ENCODE measurements at regions not wholly inside any gene's neighbourhood (a gene's known extent, or its start where the extent isn't known, plus 50 kb on each side); places are given as distances from the start of the nearest gene placed in this dataset.

DNA sequence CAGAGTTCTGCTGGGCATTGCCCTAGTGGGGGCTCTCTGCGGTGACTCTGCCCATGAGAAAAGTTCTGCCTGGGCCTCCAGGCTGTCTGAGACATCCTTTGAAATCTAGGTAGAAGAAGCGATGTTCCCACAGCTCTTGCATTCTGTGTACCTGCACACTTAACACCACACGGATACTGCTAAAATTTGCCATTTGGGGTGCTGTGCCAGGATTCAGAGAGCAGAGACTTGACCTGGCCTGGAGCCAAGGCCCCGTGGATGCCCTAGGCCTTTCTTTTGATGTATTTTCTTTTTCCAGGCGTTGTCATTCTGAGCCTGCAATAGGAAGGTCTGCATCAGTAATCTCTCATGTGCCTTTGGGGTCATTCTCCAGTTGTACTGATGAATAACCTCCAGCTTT, 89.3 kb upstream of the IL12B start:
- Histone ChIP-seq H3K9ac (ENCODE audit: low read length in 5 of 5) (no peak overlapping the region), H3K4me3 (ENCODE audit: low read depth in 1 of 5, low read length in 5 of 5) (no peak overlapping the region), H3K9me3 (ENCODE audit: control insufficient read depth in 5 of 5, low read length in 5 of 5) (no peaks in the 10 kb centered on the region), H3K27me3 (ENCODE audit: control insufficient read depth in 5 of 5, insufficient read depth in 4 of 5, low read length in 5 of 5) (no peaks in the 10 kb centered on the region), H3K4me1 (ENCODE audit: control insufficient read depth in 5 of 5, insufficient read depth in 5 of 5, low read length in 5 of 5) (peaks cover 0 to 6% (median 0%) of the 10 kb centered on the region in 5 donors), H3K36me3 (ENCODE audit: control insufficient read depth in 5 of 5, insufficient read depth in 5 of 5, low read length in 5 of 5) (no peaks in the 10 kb centered on the region), H3K27ac (ENCODE audit: low read depth, low read length) (no peak overlapping the region)

DNA sequence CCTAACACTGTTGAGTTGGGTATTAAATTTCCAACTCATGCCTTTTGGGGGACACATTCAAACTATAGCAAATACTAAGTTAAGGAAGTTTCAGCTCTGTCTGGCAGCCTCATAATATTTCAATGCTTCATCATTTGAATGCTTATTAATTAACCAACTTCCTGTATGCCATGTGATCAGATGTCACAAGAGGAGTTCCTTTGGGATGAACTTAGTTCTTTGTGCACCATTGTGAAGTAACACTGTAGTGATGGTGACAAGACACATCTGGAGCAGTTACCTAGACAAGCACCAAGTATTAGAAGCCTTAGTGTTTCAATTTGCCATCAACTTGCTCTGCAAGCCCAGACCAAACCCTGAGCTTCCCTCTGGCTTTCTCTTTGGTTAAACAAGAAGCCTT, 90.7 kb upstream of the IL12B start:
- no peaks in the 10 kb centered on the region for H3K4me1 ChIP-seq (ENCODE audit: control insufficient read depth in 5 of 5, insufficient read depth in 5 of 5, low read length in 5 of 5)
- H3K27ac ChIP-seq (ENCODE audit: low read depth, low read length): no peak overlapping the region
- H3K36me3 ChIP-seq (ENCODE audit: control insufficient read depth in 5 of 5, insufficient read depth in 5 of 5, low read length in 5 of 5): no peaks in the 10 kb centered on the region
- no peak overlapping the region for H3K4me3 ChIP-seq (ENCODE audit: low read depth in 1 of 5, low read length in 5 of 5)
- H3K9ac ChIP-seq (ENCODE audit: low read length in 5 of 5): no peak overlapping the region
- no peaks in the 10 kb centered on the region for H3K27me3 ChIP-seq (ENCODE audit: control insufficient read depth in 5 of 5, insufficient read depth in 4 of 5, low read length in 5 of 5)
- no peaks in the 10 kb centered on the region for H3K9me3 ChIP-seq (ENCODE audit: control insufficient read depth in 5 of 5, low read length in 5 of 5)

DNA sequence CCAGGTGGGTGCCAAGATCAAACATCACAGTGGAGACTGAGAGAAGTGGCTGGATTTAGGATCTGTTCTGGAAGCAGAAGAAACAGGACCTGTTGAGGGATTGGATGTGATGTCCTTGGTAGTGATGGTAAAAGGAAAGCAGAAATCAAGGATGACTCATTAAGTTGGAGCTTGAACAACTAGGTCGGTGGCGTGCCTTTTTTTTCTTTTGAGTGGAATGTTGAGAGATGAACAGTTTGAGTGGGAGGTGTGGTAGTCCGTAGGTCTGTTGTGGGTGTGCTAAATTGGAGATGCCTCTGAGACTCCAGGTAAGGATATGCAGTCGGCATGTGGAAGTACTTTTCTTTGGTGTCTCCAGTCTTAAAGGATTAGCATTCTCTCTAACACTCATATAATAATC, 92.1 kb upstream of the IL12B start:
- Histone ChIP-seq H3K9me3 (ENCODE audit: control insufficient read depth in 5 of 5, low read length in 5 of 5) (no peaks in the 10 kb centered on the region), H3K27me3 (ENCODE audit: control insufficient read depth in 5 of 5, insufficient read depth in 4 of 5, low read length in 5 of 5) (no peaks in the 10 kb centered on the region), H3K4me3 (ENCODE audit: low read depth in 1 of 5, low read length in 5 of 5) (no peak overlapping the region), H3K36me3 (ENCODE audit: control insufficient read depth in 5 of 5, insufficient read depth in 5 of 5, low read length in 5 of 5) (no peaks in the 10 kb centered on the region), H3K9ac (ENCODE audit: low read length in 5 of 5) (no peak overlapping the region), H3K27ac (ENCODE audit: low read depth, low read length) (no peak overlapping the region), H3K4me1 (ENCODE audit: control insufficient read depth in 5 of 5, insufficient read depth in 5 of 5, low read length in 5 of 5) (no peaks in the 10 kb centered on the region)

DNA sequence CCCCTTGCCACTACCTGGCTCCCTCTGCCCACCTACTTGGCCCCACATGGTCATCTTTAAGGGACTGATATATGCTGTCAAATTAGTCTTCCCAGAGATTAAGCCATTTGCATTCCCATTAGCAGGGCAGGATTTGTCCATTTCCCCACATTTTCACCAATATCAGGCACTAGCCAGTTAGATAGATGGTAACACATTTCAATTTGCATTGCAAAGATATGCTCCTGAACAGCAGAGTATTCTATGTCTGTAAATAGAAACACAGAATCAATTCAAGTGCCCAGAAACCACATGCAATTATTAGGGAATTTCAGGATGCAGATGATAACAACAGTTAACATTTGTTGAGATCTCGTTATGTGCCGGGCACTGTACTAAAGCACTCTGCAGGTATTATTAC, 92.6 kb upstream of the IL12B start:
- no peaks in the 10 kb centered on the region for H3K9me3 ChIP-seq (ENCODE audit: control insufficient read depth in 5 of 5, low read length in 5 of 5)
- no peak overlapping the region for H3K27ac ChIP-seq (ENCODE audit: low read depth, low read length)
- no peaks in the 10 kb centered on the region for H3K36me3 ChIP-seq (ENCODE audit: control insufficient read depth in 5 of 5, insufficient read depth in 5 of 5, low read length in 5 of 5)
- no peaks in the 10 kb centered on the region for H3K27me3 ChIP-seq (ENCODE audit: control insufficient read depth in 5 of 5, insufficient read depth in 4 of 5, low read length in 5 of 5)
- H3K4me3 ChIP-seq (ENCODE audit: low read depth in 1 of 5, low read length in 5 of 5): no peak overlapping the region
- no peak overlapping the region for H3K9ac ChIP-seq (ENCODE audit: low read length in 5 of 5)
- no peaks in the 10 kb centered on the region for H3K4me1 ChIP-seq (ENCODE audit: control insufficient read depth in 5 of 5, insufficient read depth in 5 of 5, low read length in 5 of 5)

DNA sequence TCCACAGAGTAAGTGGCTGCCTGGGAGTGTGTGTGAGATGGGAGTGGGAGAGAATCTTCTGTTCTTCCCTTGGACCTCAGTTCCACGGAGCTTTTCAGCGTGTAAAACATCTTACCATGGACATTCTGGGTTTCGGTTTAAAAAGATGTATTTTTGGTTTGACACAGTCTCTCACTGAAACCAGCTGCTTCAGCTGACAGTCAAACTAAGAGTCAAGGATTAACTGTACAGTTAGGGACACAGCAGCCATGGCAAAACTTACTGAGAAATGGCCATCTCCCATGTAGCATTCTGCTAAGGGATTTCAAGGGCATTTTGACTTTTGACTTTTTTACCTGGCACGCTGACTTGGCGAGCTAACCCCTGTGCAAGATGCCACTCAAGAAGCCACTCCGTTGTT, 93.8 kb upstream of the IL12B start:
- no peak overlapping the region for H3K4me3 ChIP-seq (ENCODE audit: low read depth in 1 of 5, low read length in 5 of 5)
- H3K36me3 ChIP-seq (ENCODE audit: control insufficient read depth in 5 of 5, insufficient read depth in 5 of 5, low read length in 5 of 5): no peaks in the 10 kb centered on the region
- H3K9me3 ChIP-seq (ENCODE audit: control insufficient read depth in 5 of 5, low read length in 5 of 5): no peaks in the 10 kb centered on the region
- no peak overlapping the region for H3K9ac ChIP-seq (ENCODE audit: low read length in 5 of 5)
- no peak overlapping the region for H3K27ac ChIP-seq (ENCODE audit: low read depth, low read length)
- no peaks in the 10 kb centered on the region for H3K4me1 ChIP-seq (ENCODE audit: control insufficient read depth in 5 of 5, insufficient read depth in 5 of 5, low read length in 5 of 5)
- peaks cover 0 to 3% (median 0%) of the 10 kb centered on the region in 5 donors for H3K27me3 ChIP-seq (ENCODE audit: control insufficient read depth in 5 of 5, insufficient read depth in 4 of 5, low read length in 5 of 5)

DNA sequence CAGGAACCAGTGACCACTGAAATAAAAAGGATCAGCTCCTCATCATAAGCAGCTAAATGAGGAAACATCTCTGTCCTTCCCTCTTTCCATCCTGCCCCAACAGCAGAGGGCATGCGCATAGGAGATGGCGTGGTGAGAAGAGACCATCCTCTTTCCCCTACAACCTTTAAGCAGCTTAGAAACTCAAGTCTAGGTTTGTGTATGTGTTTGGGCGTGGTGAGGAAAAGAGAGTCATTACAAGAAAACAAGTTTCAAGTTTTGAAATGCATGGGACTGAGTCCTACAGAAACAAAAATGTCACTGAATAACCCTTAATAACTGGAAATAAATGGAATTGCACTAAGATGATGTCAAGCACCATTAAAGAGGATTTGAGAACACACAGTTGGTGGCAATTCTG, 96.4 kb upstream of the IL12B start:
- H3K4me1 ChIP-seq (ENCODE audit: control insufficient read depth in 5 of 5, insufficient read depth in 5 of 5, low read length in 5 of 5): no peaks in the 10 kb centered on the region
- H3K27ac ChIP-seq (ENCODE audit: low read depth, low read length): no peak overlapping the region

DNA sequence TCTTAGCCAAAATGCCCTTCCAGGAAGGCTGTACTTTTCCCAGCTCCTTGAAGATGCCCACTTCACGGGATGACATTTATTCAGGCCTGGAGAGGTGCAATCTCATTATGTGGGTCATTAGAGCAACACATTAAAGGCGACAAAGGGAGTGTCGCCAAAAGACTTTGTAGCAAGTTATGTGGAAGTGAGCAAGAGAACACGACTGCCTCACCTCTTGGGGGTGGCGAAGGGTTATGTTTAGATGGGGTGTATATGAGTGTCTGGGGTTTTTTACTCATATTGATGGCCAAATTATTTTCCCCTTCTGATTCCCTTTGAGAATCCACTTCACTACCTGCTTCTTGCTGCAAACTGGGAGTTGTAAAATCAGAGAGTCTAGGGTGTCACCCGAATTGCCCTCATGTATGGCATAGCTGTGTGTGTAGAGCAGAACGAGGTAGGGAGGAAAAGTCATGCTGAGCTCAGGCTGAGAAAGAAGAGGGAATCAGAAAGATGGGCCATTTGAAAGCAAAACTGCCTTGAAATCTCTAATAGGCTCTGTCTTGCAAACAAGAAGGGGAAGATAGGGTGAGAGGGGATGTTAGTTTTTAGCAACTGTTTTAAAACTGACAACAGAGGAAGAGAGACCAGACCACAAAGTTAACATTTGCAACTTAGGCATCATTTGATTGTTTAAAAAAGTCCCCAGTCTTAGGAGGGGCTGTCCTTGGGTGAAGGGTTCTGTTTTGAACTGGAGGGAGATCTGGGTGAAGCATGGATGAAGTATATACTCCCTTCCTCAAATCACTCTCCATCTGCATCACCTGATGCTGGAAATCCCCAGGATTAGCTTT, 97.1 kb upstream of the IL12B start:
- no peaks in the 10 kb centered on the region for H3K36me3 ChIP-seq (ENCODE audit: control insufficient read depth in 5 of 5, insufficient read depth in 5 of 5, low read length in 5 of 5)
- no peak overlapping the region for H3K4me3 ChIP-seq (ENCODE audit: low read depth in 1 of 5, low read length in 5 of 5)
- H3K27ac ChIP-seq (ENCODE audit: low read depth, low read length): no peak overlapping the region
- H3K9me3 ChIP-seq (ENCODE audit: control insufficient read depth in 5 of 5, low read length in 5 of 5): no peaks in the 10 kb centered on the region
- no peak overlapping the region for H3K9ac ChIP-seq (ENCODE audit: low read length in 5 of 5)
- H3K27me3 ChIP-seq (ENCODE audit: control insufficient read depth in 5 of 5, insufficient read depth in 4 of 5, low read length in 5 of 5): peaks cover 0 to 3% (median 0%) of the 10 kb centered on the region in 5 donors
- H3K4me1 ChIP-seq (ENCODE audit: control insufficient read depth in 5 of 5, insufficient read depth in 5 of 5, low read length in 5 of 5): no peaks in the 10 kb centered on the region

More for the DNA sequence above, 96.4 kb upstream of the IL12B start:
- Histone ChIP-seq H3K36me3 (ENCODE audit: control insufficient read depth in 5 of 5, insufficient read depth in 5 of 5, low read length in 5 of 5) (no peaks in the 10 kb centered on the region), H3K27me3 (ENCODE audit: control insufficient read depth in 5 of 5, insufficient read depth in 4 of 5, low read length in 5 of 5) (peaks cover 0 to 3% (median 0%) of the 10 kb centered on the region in 5 donors), H3K9ac (ENCODE audit: low read length in 5 of 5) (no peak overlapping the region), H3K4me3 (ENCODE audit: low read depth in 1 of 5, low read length in 5 of 5) (no peak overlapping the region), H3K9me3 (ENCODE audit: control insufficient read depth in 5 of 5, low read length in 5 of 5) (no peaks in the 10 kb centered on the region)

DNA sequence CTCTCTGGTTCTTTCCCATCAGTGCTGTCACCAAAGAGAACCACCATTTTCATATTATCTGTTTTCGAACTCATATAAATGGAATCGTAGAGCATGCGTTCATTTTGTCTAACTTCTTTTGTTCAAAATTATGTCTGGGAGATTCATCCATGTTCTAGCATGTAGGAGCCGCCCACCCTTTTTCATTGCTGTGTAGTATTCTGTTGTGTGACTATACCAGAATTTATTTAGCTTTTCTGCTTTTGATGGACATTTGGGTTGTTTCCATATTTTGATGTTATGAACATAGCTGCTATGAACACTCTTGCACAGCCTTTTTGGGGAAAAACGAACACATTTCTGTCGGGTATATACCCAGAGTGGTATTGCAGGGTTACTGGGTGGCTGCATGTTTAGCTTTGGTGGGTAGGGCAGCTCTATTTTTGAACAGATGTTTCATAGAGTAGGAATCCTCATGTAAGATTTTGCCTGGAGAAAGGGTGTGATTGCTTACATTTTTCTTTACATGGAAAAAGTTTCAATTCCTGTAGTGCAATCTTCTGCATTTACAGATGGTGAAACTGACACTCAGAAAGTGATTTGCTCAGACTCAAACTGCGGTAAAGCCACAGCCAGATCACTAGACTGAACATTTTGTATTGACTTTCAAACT, 100.2 kb upstream of the IL12B start:
- Histone ChIP-seq H3K27ac (ENCODE audit: low read depth, low read length) (no peak overlapping the region), H3K9ac (ENCODE audit: low read length in 5 of 5) (no peak overlapping the region), H3K36me3 (ENCODE audit: control insufficient read depth in 5 of 5, insufficient read depth in 5 of 5, low read length in 5 of 5) (no peaks in the 10 kb centered on the region), H3K4me1 (ENCODE audit: control insufficient read depth in 5 of 5, insufficient read depth in 5 of 5, low read length in 5 of 5) (no peaks in the 10 kb centered on the region), H3K27me3 (ENCODE audit: control insufficient read depth in 5 of 5, insufficient read depth in 4 of 5, low read length in 5 of 5) (peaks cover 0 to 3% (median 0%) of the 10 kb centered on the region in 5 donors), H3K9me3 (ENCODE audit: control insufficient read depth in 5 of 5, low read length in 5 of 5) (no peaks in the 10 kb centered on the region), H3K4me3 (ENCODE audit: low read depth in 1 of 5, low read length in 5 of 5) (no peak overlapping the region)

DNA sequence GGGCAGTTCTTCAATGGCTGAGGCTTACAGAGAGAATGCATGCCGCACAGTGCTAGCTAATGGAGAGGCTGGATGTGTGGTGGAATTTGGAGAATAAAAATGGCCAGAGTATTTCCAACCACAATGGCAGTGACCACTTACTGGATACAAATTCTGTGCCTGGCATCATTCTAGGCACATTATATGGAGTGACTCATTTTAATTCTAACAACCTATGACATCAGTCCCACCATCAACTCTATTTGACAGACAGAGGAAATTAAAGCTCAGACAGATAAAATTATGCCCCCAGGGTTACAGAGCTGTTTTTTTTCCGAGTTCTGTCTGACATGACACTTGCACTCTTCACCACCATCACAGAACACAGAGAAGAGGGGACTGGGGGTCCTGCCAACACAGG, 105.6 kb upstream of the IL12B start:
- Histone ChIP-seq H3K9me3 (ENCODE audit: control insufficient read depth in 5 of 5, low read length in 5 of 5) (no peaks in the 10 kb centered on the region), H3K27me3 (ENCODE audit: control insufficient read depth in 5 of 5, insufficient read depth in 4 of 5, low read length in 5 of 5) (peaks cover 0 to 3% (median 0%) of the 10 kb centered on the region in 5 donors), H3K4me1 (ENCODE audit: control insufficient read depth in 5 of 5, insufficient read depth in 5 of 5, low read length in 5 of 5) (no peaks in the 10 kb centered on the region)

DNA sequence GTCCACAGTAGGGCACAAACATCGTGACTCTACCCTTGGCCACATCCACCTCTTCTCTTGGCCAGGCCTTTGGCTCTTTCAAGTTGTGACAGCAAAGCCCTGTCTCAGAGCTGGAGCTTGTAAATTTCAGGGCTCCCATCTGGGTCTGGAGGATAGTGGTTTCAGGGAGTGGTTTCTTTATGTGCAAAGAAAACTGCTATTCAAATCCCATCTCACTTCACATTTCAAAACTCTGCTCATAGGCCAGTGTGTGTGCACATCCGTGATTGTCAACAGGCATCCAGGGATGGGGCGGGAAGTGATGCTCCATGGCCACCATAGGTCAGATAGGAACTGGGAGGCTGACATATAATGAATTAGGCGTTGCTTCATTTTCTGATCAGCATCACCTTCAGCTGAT, 107.8 kb upstream of the IL12B start:
- Histone ChIP-seq H3K4me3 (ENCODE audit: low read depth in 1 of 5, low read length in 5 of 5) (no peak overlapping the region), H3K9me3 (ENCODE audit: control insufficient read depth in 5 of 5, low read length in 5 of 5) (no peaks in the 10 kb centered on the region), H3K27ac (ENCODE audit: low read depth, low read length) (no peak overlapping the region), H3K4me1 (ENCODE audit: control insufficient read depth in 5 of 5, insufficient read depth in 5 of 5, low read length in 5 of 5) (no peaks in the 10 kb centered on the region), H3K36me3 (ENCODE audit: control insufficient read depth in 5 of 5, insufficient read depth in 5 of 5, low read length in 5 of 5) (no peaks in the 10 kb centered on the region), H3K9ac (ENCODE audit: low read length in 5 of 5) (no peak overlapping the region), H3K27me3 (ENCODE audit: control insufficient read depth in 5 of 5, insufficient read depth in 4 of 5, low read length in 5 of 5) (peaks cover 0 to 3% (median 0%) of the 10 kb centered on the region in 5 donors)

More for the DNA sequence above, 105.6 kb upstream of the IL12B start:
- Histone ChIP-seq H3K27ac (ENCODE audit: low read depth, low read length) (no peak overlapping the region), H3K36me3 (ENCODE audit: control insufficient read depth in 5 of 5, insufficient read depth in 5 of 5, low read length in 5 of 5) (no peaks in the 10 kb centered on the region), H3K9ac (ENCODE audit: low read length in 5 of 5) (no peak overlapping the region), H3K4me3 (ENCODE audit: low read depth in 1 of 5, low read length in 5 of 5) (no peak overlapping the region)

Data from subcutaneous abdominal adipose tissue (tissue), 5 donors.